ENCODE measurements at regions not wholly inside any gene's neighbourhood (a gene's known extent, or its start where the extent isn't known, plus 50 kb on each side); places are given as distances from the start of the nearest gene placed in this dataset.

- H3K4me3 Mint-ChIP-seq (ENCODE audit: unreplicated experiment) = no peak overlapping the region
- DNase-seq = no peak
- no peak overlapping the region for H3K27ac Mint-ChIP-seq (ENCODE audit: unreplicated experiment)
- TF ChIP-seq, protein P1, sequence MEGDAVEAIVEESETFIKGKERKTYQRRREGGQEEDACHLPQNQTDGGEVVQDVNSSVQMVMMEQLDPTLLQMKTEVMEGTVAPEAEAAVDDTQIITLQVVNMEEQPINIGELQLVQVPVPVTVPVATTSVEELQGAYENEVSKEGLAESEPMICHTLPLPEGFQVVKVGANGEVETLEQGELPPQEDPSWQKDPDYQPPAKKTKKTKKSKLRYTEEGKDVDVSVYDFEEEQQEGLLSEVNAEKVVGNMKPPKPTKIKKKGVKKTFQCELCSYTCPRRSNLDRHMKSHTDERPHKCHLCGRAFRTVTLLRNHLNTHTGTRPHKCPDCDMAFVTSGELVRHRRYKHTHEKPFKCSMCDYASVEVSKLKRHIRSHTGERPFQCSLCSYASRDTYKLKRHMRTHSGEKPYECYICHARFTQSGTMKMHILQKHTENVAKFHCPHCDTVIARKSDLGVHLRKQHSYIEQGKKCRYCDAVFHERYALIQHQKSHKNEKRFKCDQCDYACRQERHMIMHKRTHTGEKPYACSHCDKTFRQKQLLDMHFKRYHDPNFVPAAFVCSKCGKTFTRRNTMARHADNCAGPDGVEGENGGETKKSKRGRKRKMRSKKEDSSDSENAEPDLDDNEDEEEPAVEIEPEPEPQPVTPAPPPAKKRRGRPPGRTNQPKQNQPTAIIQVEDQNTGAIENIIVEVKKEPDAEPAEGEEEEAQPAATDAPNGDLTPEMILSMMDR (IDR thresholded peaks at IDR 0.05; ENCODE audit: partially characterized antibody, unreplicated experiment) = no peak
- H3K9me3 Mint-ChIP-seq (ENCODE audit: unreplicated experiment) = no peaks in the 10 kb centered on the region
- H3K27me3 Mint-ChIP-seq (ENCODE audit: unreplicated experiment) = peaks cover 2% of the 10 kb centered on the region
- H3K36me3 Mint-ChIP-seq (ENCODE audit: unreplicated experiment) = peaks cover 5% of the 10 kb centered on the region
- no peaks in the 10 kb centered on the region for H3K4me1 Mint-ChIP-seq (ENCODE audit: low read depth, unreplicated experiment)
Observed at GRCh38 chr2:857081-857480, 93.6 kb upstream of the SNTG2 start.

DNA sequence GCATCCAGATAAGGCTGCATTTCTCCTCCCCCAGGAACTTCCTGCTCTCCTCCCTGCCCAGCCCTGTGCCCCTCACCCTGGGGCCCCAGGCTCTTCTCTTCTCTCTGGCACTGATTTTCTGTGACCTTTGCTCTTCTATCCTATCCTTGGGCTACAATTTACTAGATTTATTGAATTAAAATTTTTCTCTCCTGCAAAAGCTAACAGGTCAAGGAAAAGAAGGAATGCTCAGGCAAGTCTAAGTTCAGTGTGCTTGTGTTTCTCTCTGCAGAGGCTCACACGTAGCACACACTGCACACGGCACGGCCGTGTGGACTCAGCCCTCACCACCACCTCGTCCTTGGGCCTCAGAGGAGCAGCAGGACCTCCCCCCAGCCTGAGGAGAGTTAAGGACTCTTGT lies 94.2 kb upstream of the SNTG2 start:
- H3K27me3 Mint-ChIP-seq (ENCODE audit: unreplicated experiment) = peaks cover 3% of the 10 kb centered on the region
- H3K4me1 Mint-ChIP-seq (ENCODE audit: low read depth, unreplicated experiment) = no peaks in the 10 kb centered on the region
- DNase-seq = no peak
- no peak overlapping the region for H3K4me3 Mint-ChIP-seq (ENCODE audit: unreplicated experiment)
- TF ChIP-seq, protein P1 (IDR thresholded peaks at IDR 0.05; ENCODE audit: partially characterized antibody, unreplicated experiment) = no peak
- H3K27ac Mint-ChIP-seq (ENCODE audit: unreplicated experiment) = no peak overlapping the region
- H3K9me3 Mint-ChIP-seq (ENCODE audit: unreplicated experiment) = no peaks in the 10 kb centered on the region
- peaks cover 5% of the 10 kb centered on the region for H3K36me3 Mint-ChIP-seq (ENCODE audit: unreplicated experiment)

GRCh38 chr2:856041-856440 lies 94.6 kb upstream of the SNTG2 start:
- TF ChIP-seq, protein P1 (IDR thresholded peaks at IDR 0.05; ENCODE audit: partially characterized antibody, unreplicated experiment) = no peak
- Mint-ChIP-seq H3K27me3 (ENCODE audit: unreplicated experiment) (peaks cover 5% of the 10 kb centered on the region), H3K4me1 (ENCODE audit: low read depth, unreplicated experiment) (no peaks in the 10 kb centered on the region), H3K9me3 (ENCODE audit: unreplicated experiment) (no peaks in the 10 kb centered on the region), H3K4me3 (ENCODE audit: unreplicated experiment) (no peak overlapping the region), H3K36me3 (ENCODE audit: unreplicated experiment) (peaks cover 5% of the 10 kb centered on the region), H3K27ac (ENCODE audit: unreplicated experiment) (no peak overlapping the region)
- no peak for DNase-seq

DNA sequence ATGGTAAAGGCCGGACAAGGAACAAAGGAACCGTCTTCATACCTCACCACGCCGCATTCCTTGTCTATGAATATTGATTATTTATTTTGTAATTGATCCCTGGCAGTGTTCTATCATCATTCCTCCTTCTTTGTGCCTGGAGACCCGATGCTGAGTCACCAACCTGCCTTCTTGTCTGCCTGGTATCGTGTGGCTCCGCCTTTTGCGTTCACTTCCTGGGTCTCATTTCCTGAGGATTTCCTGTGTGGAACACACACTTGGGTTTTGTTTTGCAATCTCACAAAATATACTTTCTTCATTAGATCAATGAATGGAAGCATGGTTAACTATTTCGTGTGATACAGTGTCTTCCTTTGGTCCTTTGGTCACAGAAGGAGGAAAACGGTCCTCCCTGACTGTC lies 95.5 kb upstream of the SNTG2 start:
- no peak overlapping the region for H3K4me3 Mint-ChIP-seq (ENCODE audit: unreplicated experiment)
- DNase-seq = no peak
- H3K27ac Mint-ChIP-seq (ENCODE audit: unreplicated experiment) = no peak overlapping the region
- peaks cover 5% of the 10 kb centered on the region for H3K36me3 Mint-ChIP-seq (ENCODE audit: unreplicated experiment)
- TF ChIP-seq, protein P1 (IDR thresholded peaks at IDR 0.05; ENCODE audit: partially characterized antibody, unreplicated experiment) = no peak
- no peaks in the 10 kb centered on the region for H3K9me3 Mint-ChIP-seq (ENCODE audit: unreplicated experiment)
- H3K27me3 Mint-ChIP-seq (ENCODE audit: unreplicated experiment) = peaks cover 5% of the 10 kb centered on the region
- no peaks in the 10 kb centered on the region for H3K4me1 Mint-ChIP-seq (ENCODE audit: low read depth, unreplicated experiment)

DNA sequence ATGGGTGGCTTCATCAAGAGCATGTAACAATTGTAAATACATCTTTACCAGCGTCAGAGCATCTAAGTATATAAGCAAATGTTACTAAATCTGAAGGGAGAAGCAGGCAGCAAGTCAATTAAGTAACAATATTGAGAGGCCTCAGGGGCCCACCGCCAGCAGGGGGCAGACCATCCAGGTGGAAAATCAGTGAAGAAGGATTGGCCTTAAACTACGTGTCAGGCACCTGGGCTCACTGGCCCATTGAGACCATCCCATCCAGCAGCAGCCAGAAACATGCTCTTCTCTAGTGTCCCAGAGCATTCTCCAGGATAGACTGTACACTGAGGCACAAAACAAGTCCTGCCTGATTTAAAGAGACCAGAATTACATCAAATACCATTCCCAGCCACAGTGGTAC lies 96.2 kb upstream of the SNTG2 start:
- Mint-ChIP-seq H3K36me3 (ENCODE audit: unreplicated experiment) (peaks cover 5% of the 10 kb centered on the region), H3K4me3 (ENCODE audit: unreplicated experiment) (no peak overlapping the region), H3K27me3 (ENCODE audit: unreplicated experiment) (peaks cover 5% of the 10 kb centered on the region), H3K9me3 (ENCODE audit: unreplicated experiment) (no peaks in the 10 kb centered on the region), H3K4me1 (ENCODE audit: low read depth, unreplicated experiment) (no peaks in the 10 kb centered on the region), H3K27ac (ENCODE audit: unreplicated experiment) (no peak overlapping the region)
- TF ChIP-seq, protein P1 (IDR thresholded peaks at IDR 0.05; ENCODE audit: partially characterized antibody, unreplicated experiment) = peak; percentile 78
- peak; percentile 74 for DNase-seq

Data from glutamatergic neuron (in vitro differentiated cells).